ENCODE measurements at regions not wholly inside any gene's neighbourhood (a gene's known extent, or its start where the extent isn't known, plus 50 kb on each side); places are given as distances from the start of the nearest gene placed in this dataset.

DNA sequence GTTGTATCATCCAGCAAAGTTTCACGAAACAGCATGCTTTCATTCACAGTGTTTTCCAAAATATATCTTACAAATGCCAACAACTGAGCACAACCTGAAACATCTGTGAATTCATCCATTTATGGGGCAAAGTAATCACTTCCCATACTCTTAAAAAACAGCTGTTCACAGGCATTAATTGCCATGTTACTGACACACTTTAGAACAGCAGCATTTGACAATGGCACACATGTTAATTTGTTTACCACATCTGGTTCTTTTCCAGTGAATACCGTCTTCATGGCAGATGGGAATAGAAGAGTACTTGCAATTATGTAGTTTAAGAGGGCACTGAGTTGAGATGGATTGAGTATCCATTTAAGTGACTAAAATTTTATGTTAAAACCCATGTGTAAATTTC lies 347.4 kb upstream of the LRP1B start:
- intact Hi-C loops (cut with DNase I) = no loop called here
- Histone ChIP-seq H3K4me3 (ENCODE audit: low read length in 2 of 2) (no peak overlapping the region), H3K27me3 (ENCODE audit: control insufficient read depth in 1 of 2, insufficient read depth in 2 of 2, low read length in 1 of 2) (no peaks in the 10 kb centered on the region), H3K36me3 (ENCODE audit: control insufficient read depth in 1 of 2, insufficient read depth in 2 of 2, low read length in 1 of 2) (no peaks in the 10 kb centered on the region), H3K27ac (ENCODE audit: low read depth in 1 of 2, low read length in 2 of 2) (no peak overlapping the region), H3K9me3 (ENCODE audit: control insufficient read depth, low read length) (peaks cover 1% of the 10 kb centered on the region), H3K4me1 (ENCODE audit: control insufficient read depth in 1 of 2, insufficient read depth in 2 of 2, low read length in 2 of 2) (no peaks in the 10 kb centered on the region)
- no peak for ATAC-seq (ENCODE audit: low FRiP score)
- 41 to 51% methylated on average over 2 of the region's 2 CpGs for WGBS, 2 donors
- no peak for DNase-seq

DNA sequence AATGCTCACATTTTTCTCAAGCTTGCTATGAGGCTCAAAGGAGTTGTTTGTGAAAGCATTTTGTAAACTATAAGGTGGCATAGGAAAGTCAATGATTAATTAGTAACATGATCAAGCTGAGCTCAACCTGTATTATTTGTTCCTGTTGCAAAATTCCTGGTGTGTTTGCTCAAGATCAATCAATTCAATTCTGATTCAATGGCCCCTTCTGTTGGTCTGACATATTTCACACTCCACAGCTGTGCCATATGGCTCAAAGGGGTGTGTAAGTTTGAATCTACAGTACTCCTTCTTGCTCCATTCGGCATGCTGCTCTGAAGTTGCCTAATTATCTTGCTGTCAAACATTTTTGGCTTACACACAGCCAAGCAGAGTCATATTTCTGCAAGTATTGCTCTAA lies 341.6 kb upstream of the LRP1B start:
- Histone ChIP-seq H3K9me3 (ENCODE audit: control insufficient read depth, low read length) (peaks cover 1% of the 10 kb centered on the region), H3K27ac (ENCODE audit: low read depth in 1 of 2, low read length in 2 of 2) (no peak overlapping the region), H3K4me1 (ENCODE audit: control insufficient read depth in 1 of 2, insufficient read depth in 2 of 2, low read length in 2 of 2) (no peaks in the 10 kb centered on the region), H3K4me3 (ENCODE audit: low read length in 2 of 2) (no peak overlapping the region), H3K36me3 (ENCODE audit: control insufficient read depth in 1 of 2, insufficient read depth in 2 of 2, low read length in 1 of 2) (no peaks in the 10 kb centered on the region), H3K27me3 (ENCODE audit: control insufficient read depth in 1 of 2, insufficient read depth in 2 of 2, low read length in 1 of 2) (no peaks in the 10 kb centered on the region)
- intact Hi-C loops (cut with DNase I) = no loop called here
- WGBS, 2 donors = 15 to 18% methylated on average over 1 of the region's 1 CpG
- no peak for DNase-seq
- no peak for ATAC-seq (ENCODE audit: low FRiP score)

DNA sequence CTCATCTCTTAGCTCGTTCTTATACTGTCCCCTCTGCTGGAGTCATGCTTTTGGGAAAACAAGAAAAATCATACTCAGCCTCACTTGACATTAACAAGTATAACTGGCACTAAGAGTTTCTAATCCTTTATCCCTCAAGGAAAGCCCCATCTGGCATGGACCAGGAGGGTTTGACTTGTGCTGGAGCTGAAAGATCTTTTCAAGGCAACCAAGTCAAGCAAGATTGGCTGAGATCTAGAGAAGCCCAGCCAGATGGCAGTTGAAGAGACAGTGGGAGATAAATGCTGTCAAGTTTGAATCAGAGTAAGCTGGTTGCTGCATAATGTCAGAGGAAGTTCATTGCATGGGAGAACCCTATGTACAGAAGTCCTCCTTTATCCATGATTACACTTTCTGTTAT lies 336.5 kb upstream of the LRP1B start:
- no peaks in the 10 kb centered on the region for H3K9me3 ChIP-seq (ENCODE audit: control insufficient read depth, low read length)
- intact Hi-C loops (cut with DNase I) = no loop called here
- WGBS, 2 donors = 82% methylated on average over 1 of the region's 1 CpG

DNA sequence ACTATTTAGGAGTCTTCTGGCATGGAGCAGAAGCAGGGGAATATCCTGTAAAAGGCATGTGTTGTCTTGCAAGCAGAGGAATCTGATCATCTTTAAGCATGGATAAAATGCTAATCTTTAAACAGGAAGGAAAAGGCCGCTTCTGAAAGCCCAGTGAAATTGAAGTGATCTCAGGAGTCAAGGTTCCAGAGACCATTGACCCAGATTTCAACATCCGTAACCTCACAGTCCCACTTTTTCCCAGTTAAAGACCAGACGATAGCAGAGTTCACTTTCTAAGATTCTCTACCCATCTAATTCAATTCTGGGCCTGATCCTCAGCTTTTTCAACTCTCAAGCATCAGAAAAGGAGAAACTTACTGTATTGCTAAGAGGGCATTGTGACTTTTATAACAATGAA lies 332.2 kb upstream of the LRP1B start:
- ATAC-seq (ENCODE audit: low FRiP score) (no peak), DNase-seq (no peak)
- H3K4me1 ChIP-seq (ENCODE audit: control insufficient read depth in 1 of 2, insufficient read depth in 2 of 2, low read length in 2 of 2) = no peaks in the 10 kb centered on the region
- H3K9me3 ChIP-seq (ENCODE audit: control insufficient read depth, low read length) = no peaks in the 10 kb centered on the region
- no peaks in the 10 kb centered on the region for H3K36me3 ChIP-seq (ENCODE audit: control insufficient read depth in 1 of 2, insufficient read depth in 2 of 2, low read length in 1 of 2)
- H3K27me3 ChIP-seq (ENCODE audit: control insufficient read depth in 1 of 2, insufficient read depth in 2 of 2, low read length in 1 of 2) = no peaks in the 10 kb centered on the region
- H3K4me3 ChIP-seq (ENCODE audit: low read length in 2 of 2) = no peak overlapping the region
- H3K27ac ChIP-seq (ENCODE audit: low read depth in 1 of 2, low read length in 2 of 2) = no peak overlapping the region
- WGBS, 2 donors = 89 to 96% methylated on average over 3 of the region's 3 CpGs
- intact Hi-C loops (cut with DNase I) = no loop called here

More for the DNA sequence above, 336.5 kb upstream of the LRP1B start:
- Histone ChIP-seq H3K36me3 (ENCODE audit: control insufficient read depth in 1 of 2, insufficient read depth in 2 of 2, low read length in 1 of 2) (no peaks in the 10 kb centered on the region), H3K27me3 (ENCODE audit: control insufficient read depth in 1 of 2, insufficient read depth in 2 of 2, low read length in 1 of 2) (no peaks in the 10 kb centered on the region), H3K4me3 (ENCODE audit: low read length in 2 of 2) (no peak overlapping the region), H3K4me1 (ENCODE audit: control insufficient read depth in 1 of 2, insufficient read depth in 2 of 2, low read length in 2 of 2) (no peaks in the 10 kb centered on the region), H3K27ac (ENCODE audit: low read depth in 1 of 2, low read length in 2 of 2) (no peak overlapping the region)
- ATAC-seq (ENCODE audit: low FRiP score) (no peak), DNase-seq (no peak)

DNA sequence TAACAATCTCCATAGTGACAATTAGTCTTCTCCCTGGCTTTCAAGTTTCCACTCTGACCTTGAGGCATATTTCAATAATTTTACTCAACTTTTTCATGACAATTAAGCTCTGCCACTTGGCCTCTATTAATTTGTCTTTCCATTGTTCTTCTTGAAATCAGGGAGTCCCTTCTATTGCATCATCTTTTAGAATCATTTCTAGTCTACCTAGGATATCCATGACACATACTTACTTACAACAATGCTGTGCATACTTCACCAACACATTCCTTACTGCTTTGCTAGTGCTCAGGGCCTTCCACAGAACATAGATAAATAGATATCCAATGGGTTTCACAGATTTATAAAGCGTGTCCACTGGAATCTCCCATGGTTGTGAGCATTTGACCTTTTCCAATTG lies 331.5 kb upstream of the LRP1B start:
- ATAC-seq (ENCODE audit: low FRiP score) = no peak

DNA sequence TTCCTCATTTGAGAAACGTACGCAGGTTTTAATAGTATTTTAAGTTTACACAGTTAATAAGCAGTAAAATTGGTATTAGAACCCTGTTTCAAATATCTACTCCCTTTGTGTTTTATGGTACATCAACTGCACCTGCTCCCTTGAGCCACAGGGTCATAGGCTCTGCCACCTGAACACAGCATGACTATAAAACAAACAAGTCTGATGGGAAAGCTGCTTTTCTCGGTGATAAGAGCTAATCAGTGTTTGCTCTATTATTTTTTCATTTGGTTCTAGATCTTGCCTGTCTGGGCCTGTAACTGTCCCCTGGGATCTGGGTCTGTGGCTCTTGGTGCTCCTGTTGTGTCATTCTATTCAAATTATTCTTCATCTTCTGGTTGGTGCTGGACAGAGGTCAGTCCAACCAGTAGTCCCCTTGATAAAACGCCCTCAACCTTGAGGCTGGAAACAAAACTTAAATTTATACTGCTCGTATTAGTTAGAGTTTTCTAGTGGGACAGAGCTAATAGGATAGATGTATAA lies 314.8 kb upstream of the LRP1B start:
- H3K27ac ChIP-seq (ENCODE audit: low read depth in 1 of 2, low read length in 2 of 2) = no peak overlapping the region
- H3K36me3 ChIP-seq (ENCODE audit: control insufficient read depth in 1 of 2, insufficient read depth in 2 of 2, low read length in 1 of 2) = no peaks in the 10 kb centered on the region
- no peak for ATAC-seq (ENCODE audit: low FRiP score)
- no peaks in the 10 kb centered on the region for H3K9me3 ChIP-seq (ENCODE audit: control insufficient read depth, low read length)
- H3K27me3 ChIP-seq (ENCODE audit: control insufficient read depth in 1 of 2, insufficient read depth in 2 of 2, low read length in 1 of 2) = no peaks in the 10 kb centered on the region
- no peaks in the 10 kb centered on the region for H3K4me1 ChIP-seq (ENCODE audit: control insufficient read depth in 1 of 2, insufficient read depth in 2 of 2, low read length in 2 of 2)
- 55 to 73% methylated on average over 5 of the region's 5 CpGs for WGBS, 2 donors
- intact Hi-C loops (cut with DNase I) = no loop called here
- no peak overlapping the region for H3K4me3 ChIP-seq (ENCODE audit: low read length in 2 of 2)
- no peak for DNase-seq

More for the DNA sequence above, 331.5 kb upstream of the LRP1B start:
- Histone ChIP-seq H3K27me3 (ENCODE audit: control insufficient read depth in 1 of 2, insufficient read depth in 2 of 2, low read length in 1 of 2) (no peaks in the 10 kb centered on the region), H3K36me3 (ENCODE audit: control insufficient read depth in 1 of 2, insufficient read depth in 2 of 2, low read length in 1 of 2) (no peaks in the 10 kb centered on the region), H3K9me3 (ENCODE audit: control insufficient read depth, low read length) (no peaks in the 10 kb centered on the region), H3K27ac (ENCODE audit: low read depth in 1 of 2, low read length in 2 of 2) (no peak overlapping the region), H3K4me1 (ENCODE audit: control insufficient read depth in 1 of 2, insufficient read depth in 2 of 2, low read length in 2 of 2) (no peaks in the 10 kb centered on the region), H3K4me3 (ENCODE audit: low read length in 2 of 2) (no peak overlapping the region)
- DNase-seq = no peak
- intact Hi-C loops (cut with DNase I) = no loop called here
- 86% methylated on average over 1 of the region's 1 CpG for WGBS, 2 donors

DNA sequence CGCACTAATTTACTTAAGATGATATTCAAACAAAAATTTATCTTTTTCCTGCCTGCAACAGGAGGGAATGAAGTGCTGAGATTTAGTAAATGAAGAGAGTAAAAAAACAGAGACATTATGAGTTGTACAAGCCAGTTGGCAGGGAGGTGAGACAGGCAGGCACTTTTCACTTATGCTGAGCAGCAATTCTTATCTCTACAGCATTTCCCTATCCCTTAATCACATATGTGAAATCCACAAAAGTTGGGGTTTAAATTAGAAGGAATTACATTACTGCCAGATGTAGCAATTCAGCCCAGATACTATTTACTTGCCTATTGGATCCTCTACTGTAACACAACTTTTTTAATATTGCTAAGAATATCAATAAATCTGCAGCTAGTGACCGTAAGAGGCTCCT lies 314.2 kb upstream of the LRP1B start:
- Histone ChIP-seq H3K27me3 (ENCODE audit: control insufficient read depth in 1 of 2, insufficient read depth in 2 of 2, low read length in 1 of 2) (no peaks in the 10 kb centered on the region), H3K4me3 (ENCODE audit: low read length in 2 of 2) (no peak overlapping the region), H3K27ac (ENCODE audit: low read depth in 1 of 2, low read length in 2 of 2) (no peak overlapping the region), H3K36me3 (ENCODE audit: control insufficient read depth in 1 of 2, insufficient read depth in 2 of 2, low read length in 1 of 2) (no peaks in the 10 kb centered on the region), H3K9me3 (ENCODE audit: control insufficient read depth, low read length) (no peaks in the 10 kb centered on the region), H3K4me1 (ENCODE audit: control insufficient read depth in 1 of 2, insufficient read depth in 2 of 2, low read length in 2 of 2) (no peaks in the 10 kb centered on the region)
- intact Hi-C loops (cut with DNase I) = no loop called here
- ATAC-seq (ENCODE audit: low FRiP score) (no peak), DNase-seq (no peak)
- WGBS, 2 donors = 91 to 95% methylated on average over 2 of the region's 2 CpGs

DNA sequence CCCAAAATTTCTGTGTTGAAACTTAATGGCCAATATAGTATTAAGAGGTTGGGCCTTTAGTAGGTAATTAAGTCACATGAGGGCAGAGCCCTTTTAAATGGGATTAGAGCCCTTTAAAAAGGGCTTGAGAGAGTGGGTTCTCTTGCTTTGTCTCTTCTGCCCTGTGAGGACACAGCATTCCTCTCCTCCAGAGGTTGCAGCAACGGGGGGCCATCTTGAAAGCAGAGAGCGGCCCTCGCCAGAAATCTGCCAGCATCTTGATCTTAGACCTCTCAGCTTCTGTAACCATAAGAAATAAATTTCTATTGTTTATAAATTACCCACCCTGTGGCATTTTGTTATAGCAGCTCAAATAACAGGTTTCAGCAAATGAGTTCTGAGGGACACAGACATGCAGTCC lies 305.0 kb upstream of the LRP1B start:
- Histone ChIP-seq H3K36me3 (ENCODE audit: control insufficient read depth in 1 of 2, insufficient read depth in 2 of 2, low read length in 1 of 2) (no peaks in the 10 kb centered on the region), H3K27me3 (ENCODE audit: control insufficient read depth in 1 of 2, insufficient read depth in 2 of 2, low read length in 1 of 2) (no peaks in the 10 kb centered on the region), H3K4me1 (ENCODE audit: control insufficient read depth in 1 of 2, insufficient read depth in 2 of 2, low read length in 2 of 2) (no peaks in the 10 kb centered on the region), H3K4me3 (ENCODE audit: low read length in 2 of 2) (no peak overlapping the region), H3K9me3 (ENCODE audit: control insufficient read depth, low read length) (no peaks in the 10 kb centered on the region), H3K27ac (ENCODE audit: low read depth in 1 of 2, low read length in 2 of 2) (no peak overlapping the region)
- intact Hi-C loops (cut with DNase I) = no loop called here
- DNase-seq (no peak), ATAC-seq (ENCODE audit: low FRiP score) (no peak)
- 11 to 16% methylated on average over 3 of the region's 3 CpGs for WGBS, 2 donors

DNA sequence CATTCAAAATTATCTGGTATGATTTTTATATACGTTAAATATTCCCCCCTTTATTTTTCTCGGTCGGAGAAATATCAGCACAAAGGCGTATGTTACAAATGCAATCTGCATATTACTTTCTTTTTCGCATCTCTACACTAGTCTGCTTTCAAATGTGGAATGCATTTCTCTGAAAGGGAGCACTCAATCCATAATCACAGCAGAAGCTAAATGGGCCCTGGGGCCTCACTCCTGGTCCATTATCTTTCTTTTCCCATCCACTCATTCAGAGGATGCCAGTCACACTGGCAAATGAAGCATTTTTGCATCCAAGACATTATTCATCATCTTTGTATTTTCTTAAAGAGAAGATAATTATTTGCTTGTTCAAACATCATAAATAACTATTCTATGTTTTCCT lies 295.2 kb upstream of the LRP1B start:
- WGBS, 2 donors = 51 to 56% methylated on average over 5 of the region's 5 CpGs
- ATAC-seq (ENCODE audit: low FRiP score) = no peak
- no peaks in the 10 kb centered on the region for H3K36me3 ChIP-seq (ENCODE audit: control insufficient read depth in 1 of 2, insufficient read depth in 2 of 2, low read length in 1 of 2)
- intact Hi-C loops (cut with DNase I) = no loop called here
- DNase-seq = no peak
- no peaks in the 10 kb centered on the region for H3K27me3 ChIP-seq (ENCODE audit: control insufficient read depth in 1 of 2, insufficient read depth in 2 of 2, low read length in 1 of 2)
- H3K4me3 ChIP-seq (ENCODE audit: low read length in 2 of 2) = no peak overlapping the region
- no peaks in the 10 kb centered on the region for H3K4me1 ChIP-seq (ENCODE audit: control insufficient read depth in 1 of 2, insufficient read depth in 2 of 2, low read length in 2 of 2)
- no peaks in the 10 kb centered on the region for H3K9me3 ChIP-seq (ENCODE audit: control insufficient read depth, low read length)
- no peak overlapping the region for H3K27ac ChIP-seq (ENCODE audit: low read depth in 1 of 2, low read length in 2 of 2)

Measured in aorta (tissue), 5 donors.